CD4-positive, alpha-beta T cell treated with Interleukin-10 for 1 hour (primary cell): ENCODE measurements at regions not wholly inside any gene's neighbourhood (a gene's known extent, or its start where the extent isn't known, plus 50 kb on each side); places are given as distances from the start of the nearest gene placed in this dataset.

Experiments used
- DNase-seq: peaks from one replicate; pipeline ENCODE4 v3.0.0-alpha.2; 2020

- no peak for DNase-seq
These were observed 488.0 kb downstream of the EIPR1 start for GRCh38 chr2:2889646-2890045.

- no peak for DNase-seq
These were observed 488.5 kb downstream of the EIPR1 start for GRCh38 chr2:2889141-2889540.

GRCh38 chr2:2887772-2888387, 489.7 kb downstream of the EIPR1 start:
- no peak for DNase-seq

GRCh38 chr2:2886922-2887321, 490.7 kb downstream of the EIPR1 start:
- DNase-seq = no peak

GRCh38 chr2:2881499-2881898, 496.1 kb downstream of the EIPR1 start:
- DNase-seq = no peak

- DNase-seq = no peak
These were observed 496.7 kb downstream of the EIPR1 start for GRCh38 chr2:2880938-2881337.

- DNase-seq = no peak
These were observed 497.8 kb downstream of the EIPR1 start for GRCh38 chr2:2879781-2880180.

DNA sequence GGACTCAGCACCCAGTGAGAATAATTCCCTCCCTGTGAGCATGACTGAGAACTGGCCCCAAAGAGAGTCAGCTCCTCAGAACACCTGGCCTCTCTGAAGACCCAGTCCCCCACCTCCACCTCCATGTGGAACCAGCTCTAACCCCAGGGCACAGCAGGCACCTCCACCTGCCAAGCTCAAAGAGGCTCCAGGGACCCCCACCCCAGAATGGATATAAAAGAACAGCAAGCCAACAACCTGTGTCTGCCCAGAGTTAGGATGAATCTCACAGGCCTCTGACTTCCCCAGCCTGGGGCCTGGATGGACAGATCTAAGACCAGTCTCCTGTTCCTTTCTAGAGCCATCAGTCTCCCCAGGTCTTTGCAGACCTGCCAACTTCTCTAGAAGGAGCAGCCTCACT, 498.5 kb downstream of the EIPR1 start:
- DNase-seq = no peak

DNA sequence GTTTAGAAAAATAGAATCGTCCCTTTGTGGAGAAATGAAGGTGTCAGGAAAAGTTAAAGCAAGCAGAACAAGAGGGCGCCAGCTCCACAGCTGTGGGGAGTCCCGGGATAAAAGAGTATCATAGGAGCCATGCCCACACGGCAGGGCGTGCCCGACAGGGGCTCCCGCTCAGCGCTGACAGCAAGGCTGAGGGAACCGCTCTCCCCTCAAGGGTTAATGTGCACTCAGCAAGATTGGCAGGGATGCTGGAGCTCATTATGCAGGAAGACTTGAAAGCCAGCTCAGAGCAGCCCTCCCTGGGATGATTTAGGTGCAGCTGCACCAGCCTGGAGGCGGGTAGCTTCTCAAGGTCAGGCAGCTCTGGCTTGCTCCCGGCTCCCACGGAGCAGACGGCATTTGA, 500.2 kb downstream of the EIPR1 start:
- no peak for DNase-seq

DNA sequence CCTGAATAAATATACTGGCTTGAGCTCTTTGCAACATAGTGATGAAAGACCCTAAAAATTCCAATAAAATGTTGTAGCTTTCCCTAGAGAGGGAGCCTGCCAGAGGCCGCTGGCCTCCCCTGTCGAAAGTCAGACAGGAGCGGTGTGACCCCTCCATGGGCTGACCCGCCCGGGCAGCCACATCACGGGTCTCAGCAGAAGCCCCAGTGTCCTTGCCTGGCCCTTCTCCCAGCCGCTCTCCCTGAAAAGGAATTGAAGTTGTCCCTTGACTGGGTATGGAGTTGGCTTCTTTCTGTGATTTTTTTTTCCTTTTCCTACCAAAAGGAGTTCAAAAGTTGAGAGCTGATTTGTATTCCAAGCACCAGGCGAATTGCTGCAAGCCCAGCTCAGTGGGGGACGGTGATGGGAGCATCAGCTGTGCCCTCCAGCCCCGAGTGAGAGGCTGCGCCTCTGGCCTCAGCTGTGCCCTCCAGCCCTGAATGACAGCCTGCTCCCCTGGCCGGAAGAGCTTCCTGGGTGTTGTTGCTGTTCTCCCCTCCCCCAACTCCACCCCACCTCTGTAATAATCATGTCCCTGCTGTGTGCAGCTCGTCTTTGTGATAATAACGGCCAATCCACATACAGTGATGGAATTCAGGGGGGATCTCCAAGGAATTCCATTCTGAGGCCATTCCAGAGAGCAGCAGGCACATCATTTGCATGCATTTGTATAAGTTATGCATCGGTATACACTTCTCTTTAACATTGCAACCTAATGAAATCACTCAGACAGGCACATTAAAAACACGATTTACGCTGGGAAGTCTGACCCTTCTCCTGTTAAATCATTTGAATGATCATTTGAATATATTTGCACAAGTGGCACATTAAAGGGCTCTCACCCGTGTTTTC, 501.0 kb downstream of the EIPR1 start:
- no peak for DNase-seq

- DNase-seq = no peak
These were observed 501.8 kb downstream of the EIPR1 start for GRCh38 chr2:2875831-2876230.

- no peak for DNase-seq
These were observed 502.3 kb downstream of the EIPR1 start for GRCh38 chr2:2875296-2875695.

- no peak for DNase-seq
These were observed 502.8 kb downstream of the EIPR1 start for GRCh38 chr2:2874805-2875204.

GRCh38 chr2:2874341-2874740, 503.3 kb downstream of the EIPR1 start:
- no peak for DNase-seq

- no peak for DNase-seq
These were observed 504.2 kb downstream of the EIPR1 start for GRCh38 chr2:2873450-2873811.

GRCh38 chr2:2872713-2873449, 504.7 kb downstream of the EIPR1 start:
- DNase-seq = no peak

DNA sequence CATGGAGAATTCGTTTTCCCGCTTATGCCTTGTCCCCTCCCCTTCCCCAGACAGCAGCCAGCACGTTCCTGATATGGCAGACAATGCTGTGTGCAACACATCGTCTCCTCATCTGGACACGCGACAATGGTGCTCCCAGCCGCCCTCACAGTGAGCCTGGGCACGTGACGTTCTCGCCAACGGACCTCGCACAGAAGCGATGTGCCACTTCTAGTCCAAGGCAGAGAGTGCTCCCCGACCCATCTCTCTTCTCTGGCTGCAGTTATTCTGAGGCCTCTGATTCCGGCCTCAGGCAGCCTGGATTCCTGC, 505.4 kb downstream of the EIPR1 start:
- DNase-seq = no peak

- no peak for DNase-seq
These were observed 505.9 kb downstream of the EIPR1 start for GRCh38 chr2:2871480-2872308.

GRCh38 chr2:2870106-2870505, 507.5 kb downstream of the EIPR1 start:
- DNase-seq = no peak

DNA sequence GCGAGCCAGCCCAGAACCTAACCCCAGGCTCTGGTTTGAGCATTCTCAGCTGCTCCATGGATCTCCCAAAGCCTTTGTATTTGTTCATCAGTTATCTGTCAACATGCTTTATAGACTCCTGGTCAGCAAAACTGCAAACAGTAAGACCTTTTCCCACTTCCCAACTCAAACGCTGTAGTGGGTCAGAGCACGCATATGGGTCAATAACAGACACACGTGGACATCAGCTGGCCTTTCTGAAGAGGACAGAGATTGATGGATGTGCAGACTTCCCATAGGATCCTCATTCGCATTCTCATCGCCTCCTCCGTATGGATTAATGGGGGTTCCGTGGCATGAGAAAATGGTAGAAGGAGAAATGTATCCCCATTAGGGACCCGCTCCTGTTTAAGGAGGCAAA, 508.1 kb downstream of the EIPR1 start:
- no peak for DNase-seq

DNA sequence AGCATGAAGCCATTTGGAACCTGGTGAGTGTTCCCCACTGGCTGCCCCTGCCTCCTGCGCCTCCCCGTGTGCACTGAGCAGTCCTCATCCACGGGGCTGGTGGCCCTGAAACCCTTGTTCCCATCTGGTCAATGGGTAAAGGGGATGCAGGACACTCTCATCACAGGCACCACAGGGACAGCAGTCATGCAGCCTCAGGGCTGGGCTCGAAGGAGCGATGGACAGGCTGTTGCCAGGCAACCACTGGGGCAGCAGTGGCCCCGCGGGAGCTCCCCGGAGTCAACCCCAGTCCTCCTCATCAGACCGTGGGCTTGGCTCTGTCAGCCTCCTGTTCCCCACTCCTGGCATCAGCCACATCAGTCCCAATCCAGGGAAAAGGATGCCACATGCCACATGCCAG, 509.5 kb downstream of the EIPR1 start:
- no peak for DNase-seq

- DNase-seq = no peak
These were observed 510.1 kb downstream of the EIPR1 start for GRCh38 chr2:2867397-2867979.

DNA sequence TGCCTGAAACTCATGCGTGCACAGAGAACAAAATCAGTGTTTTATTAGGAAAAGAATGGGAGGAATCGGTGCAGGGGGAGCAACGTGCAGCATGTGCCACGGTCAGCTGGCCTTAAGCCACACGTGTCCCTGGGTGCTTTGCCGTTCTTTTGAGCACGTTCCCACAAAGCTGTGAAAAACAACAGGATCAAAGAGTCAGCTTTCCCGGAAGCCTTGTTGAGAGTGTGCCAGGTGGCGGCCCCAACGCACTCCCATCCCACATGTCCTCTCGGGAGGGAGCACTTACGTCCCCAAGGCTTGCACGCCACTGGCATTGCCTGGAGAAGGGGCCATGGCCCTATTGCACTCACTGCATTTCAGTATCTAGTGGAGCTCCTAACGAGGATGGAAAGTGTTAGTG, 511.2 kb downstream of the EIPR1 start:
- no peak for DNase-seq
